ENCODE measurements at regions not wholly inside any gene's neighbourhood (a gene's known extent, or its start where the extent isn't known, plus 50 kb on each side); places are given as distances from the start of the nearest gene placed in this dataset.

- TF ChIP-seq, protein P1, sequence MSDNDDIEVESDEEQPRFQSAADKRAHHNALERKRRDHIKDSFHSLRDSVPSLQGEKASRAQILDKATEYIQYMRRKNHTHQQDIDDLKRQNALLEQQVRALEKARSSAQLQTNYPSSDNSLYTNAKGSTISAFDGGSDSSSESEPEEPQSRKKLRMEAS (IDR thresholded peaks at IDR 0.05) = no peak
- TF ChIP-seq, protein P2, sequence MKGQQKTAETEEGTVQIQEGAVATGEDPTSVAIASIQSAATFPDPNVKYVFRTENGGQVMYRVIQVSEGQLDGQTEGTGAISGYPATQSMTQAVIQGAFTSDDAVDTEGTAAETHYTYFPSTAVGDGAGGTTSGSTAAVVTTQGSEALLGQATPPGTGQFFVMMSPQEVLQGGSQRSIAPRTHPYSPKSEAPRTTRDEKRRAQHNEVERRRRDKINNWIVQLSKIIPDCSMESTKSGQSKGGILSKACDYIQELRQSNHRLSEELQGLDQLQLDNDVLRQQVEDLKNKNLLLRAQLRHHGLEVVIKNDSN (IDR thresholded peaks at IDR 0.05) = no peak
- TF ChIP-seq REST (IDR thresholded peaks at IDR 0.05; ENCODE audit: low read depth) = no peak
- no peak for TF ChIP-seq TAF1 (IDR thresholded peaks at IDR 0.05; ENCODE audit: low read depth)
- TF ChIP-seq EP300 (IDR thresholded peaks at IDR 0.05; ENCODE audit: borderline replicate concordance) = no peak
- no peak for TF ChIP-seq CREB1 (IDR thresholded peaks at IDR 0.05; ENCODE audit: low read depth)
- TF ChIP-seq TEAD4 (IDR thresholded peaks at IDR 0.05) = no peak
- TF ChIP-seq RAD21 (IDR thresholded peaks at IDR 0.05; ENCODE audit: low read depth) = no peak
These were observed 1813.9 kb upstream of the CDH6 start for GRCh38 chr5:29379619-29380018.

All from Ishikawa (cell line).